Activated CD4-positive, alpha-beta T cell treated with anti-CD3 and anti-CD28 coated beads, Interleukin-2, amount 10 ng/mL, durations not matched to agents 7 days and 5 days (primary cell): ENCODE measurements at regions not wholly inside any gene's neighbourhood (a gene's known extent, or its start where the extent isn't known, plus 50 kb on each side); places are given as distances from the start of the nearest gene placed in this dataset.

ENCODE experiments used
- CTCF ChIA-PET: fragments of 350-600 bp; sonication (Branson Sonifier 250); formaldehyde crosslinking; loops from one replicate; lab custom pipeline; 2021; ENCODE audit warnings: antibody characterized with exemption; lab: Charles Lee
- POLR2A ChIA-PET: fragments of 350-600 bp; sonication (Branson Sonifier 250); formaldehyde crosslinking; loops from one replicate; lab custom pipeline; 2021; ENCODE audit warnings: antibody characterized with exemption; lab: Charles Lee
- DNase-seq: peaks from one replicate; pipeline ENCODE4 v3.0.0-alpha.2; 2020
- H3K27ac Mint-ChIP-seq: one replicate; pipeline ENCODE4 v1.8.0; 2021; ENCODE audit warnings: mild to moderate bottlenecking, moderate library complexity, mixed read lengths
- H3K27me3 Mint-ChIP-seq: one replicate; pipeline ENCODE4 v1.8.0; 2021; ENCODE audit warnings: mixed read lengths
- H3K36me3 Mint-ChIP-seq: one replicate; pipeline ENCODE4 v1.8.0; 2021; ENCODE audit warnings: low read depth, mixed read lengths
- H3K4me1 Mint-ChIP-seq: one replicate; pipeline ENCODE4 v1.8.0; 2021; ENCODE audit warnings: mixed read lengths
- H3K4me3 Mint-ChIP-seq: one replicate; pipeline ENCODE4 v1.8.0; 2021; ENCODE audit warnings: mild to moderate bottlenecking, moderate library complexity, mixed read lengths
- H3K9me3 Mint-ChIP-seq: one replicate; pipeline ENCODE4 v1.8.0; 2021; ENCODE audit warnings: mixed read lengths

- DNase-seq, result no peak
- CTCF ChIA-PET, result no interaction called here
- no peaks in the 10 kb centered on the region for H3K36me3 Mint-ChIP-seq
- no peaks in the 10 kb centered on the region for H3K4me1 Mint-ChIP-seq
- no peak overlapping the region for H3K4me3 Mint-ChIP-seq
- H3K27ac Mint-ChIP-seq, result no peak overlapping the region
- POLR2A ChIA-PET, result no interaction called here
- H3K9me3 Mint-ChIP-seq, result no peaks in the 10 kb centered on the region
- H3K27me3 Mint-ChIP-seq, result no peaks in the 10 kb centered on the region
Measured at GRCh38 chr2:163441603-163442002, 294.2 kb downstream of the FIGN start.

GRCh38 chr2:163436963-163437362, 298.8 kb downstream of the FIGN start:
- Mint-ChIP-seq H3K4me3 (no peak overlapping the region), H3K4me1 (no peaks in the 10 kb centered on the region), H3K9me3 (no peaks in the 10 kb centered on the region), H3K36me3 (no peaks in the 10 kb centered on the region), H3K27me3 (no peaks in the 10 kb centered on the region), H3K27ac (no peak overlapping the region)
- POLR2A ChIA-PET, result no interaction called here
- DNase-seq, result no peak
- CTCF ChIA-PET, result no interaction called here

GRCh38 chr2:163428187-163428586, 307.6 kb downstream of the FIGN start:
- no peak overlapping the region for H3K27ac Mint-ChIP-seq
- POLR2A ChIA-PET, result no interaction called here
- H3K4me1 Mint-ChIP-seq, result no peaks in the 10 kb centered on the region
- no peaks in the 10 kb centered on the region for H3K36me3 Mint-ChIP-seq
- CTCF ChIA-PET, result no interaction called here
- DNase-seq, result no peak
- no peaks in the 10 kb centered on the region for H3K27me3 Mint-ChIP-seq
- H3K4me3 Mint-ChIP-seq, result no peak overlapping the region
- no peaks in the 10 kb centered on the region for H3K9me3 Mint-ChIP-seq

GRCh38 chr2:163420604-163421003, 315.2 kb downstream of the FIGN start:
- Mint-ChIP-seq H3K27me3 (no peaks in the 10 kb centered on the region), H3K27ac (no peak overlapping the region), H3K9me3 (no peaks in the 10 kb centered on the region), H3K4me3 (no peak overlapping the region), H3K4me1 (no peaks in the 10 kb centered on the region), H3K36me3 (no peaks in the 10 kb centered on the region)
- no peak for DNase-seq
- ChIA-PET CTCF (no interaction called here), POLR2A (no interaction called here)

GRCh38 chr2:163419000-163419830, 316.6 kb downstream of the FIGN start:
- Mint-ChIP-seq H3K27me3 (no peaks in the 10 kb centered on the region), H3K9me3 (no peaks in the 10 kb centered on the region), H3K36me3 (no peaks in the 10 kb centered on the region), H3K4me1 (no peaks in the 10 kb centered on the region), H3K27ac (no peak overlapping the region), H3K4me3 (no peak overlapping the region)
- no peak for DNase-seq
- CTCF ChIA-PET, result no interaction called here
- POLR2A ChIA-PET, result no interaction called here

GRCh38 chr2:163417596-163418337, 318.0 kb downstream of the FIGN start:
- CTCF ChIA-PET, result no interaction called here

GRCh38 chr2:163414121-163414520, 321.7 kb downstream of the FIGN start:
- H3K9me3 Mint-ChIP-seq, result peaks cover 2% of the 10 kb centered on the region
- H3K27ac Mint-ChIP-seq, result no peak overlapping the region
- POLR2A ChIA-PET, result no interaction called here
- no peak for DNase-seq
- no peaks in the 10 kb centered on the region for H3K36me3 Mint-ChIP-seq
- CTCF ChIA-PET, result no interaction called here
- no peaks in the 10 kb centered on the region for H3K27me3 Mint-ChIP-seq
- H3K4me3 Mint-ChIP-seq, result no peak overlapping the region
- H3K4me1 Mint-ChIP-seq, result no peaks in the 10 kb centered on the region

More at GRCh38 chr2:163417596-163418337, 318.0 kb downstream of the FIGN start:
- Mint-ChIP-seq H3K27ac (no peak overlapping the region), H3K4me3 (no peak overlapping the region), H3K9me3 (peaks cover 2% of the 10 kb centered on the region), H3K36me3 (no peaks in the 10 kb centered on the region), H3K27me3 (no peaks in the 10 kb centered on the region), H3K4me1 (no peaks in the 10 kb centered on the region)
- POLR2A ChIA-PET, result no interaction called here
- no peak for DNase-seq

- H3K27me3 Mint-ChIP-seq, result no peaks in the 10 kb centered on the region
- no peaks in the 10 kb centered on the region for H3K4me1 Mint-ChIP-seq
- ChIA-PET CTCF (no interaction called here), POLR2A (no interaction called here)
- no peaks in the 10 kb centered on the region for H3K9me3 Mint-ChIP-seq
- H3K27ac Mint-ChIP-seq, result no peak overlapping the region
- no peaks in the 10 kb centered on the region for H3K36me3 Mint-ChIP-seq
- no peak overlapping the region for H3K4me3 Mint-ChIP-seq
- no peak for DNase-seq
Measured at GRCh38 chr2:163407296-163407695, 328.5 kb downstream of the FIGN start.

GRCh38 chr2:163405298-163405697, 330.5 kb downstream of the FIGN start:
- DNase-seq, result no peak
- no peak overlapping the region for H3K27ac Mint-ChIP-seq
- H3K36me3 Mint-ChIP-seq, result no peaks in the 10 kb centered on the region
- H3K4me1 Mint-ChIP-seq, result no peaks in the 10 kb centered on the region
- POLR2A ChIA-PET, result no interaction called here
- H3K27me3 Mint-ChIP-seq, result no peaks in the 10 kb centered on the region
- CTCF ChIA-PET, result no interaction called here
- no peak overlapping the region for H3K4me3 Mint-ChIP-seq
- H3K9me3 Mint-ChIP-seq, result no peaks in the 10 kb centered on the region

- no peak overlapping the region for H3K27ac Mint-ChIP-seq
- no peaks in the 10 kb centered on the region for H3K27me3 Mint-ChIP-seq
- H3K4me1 Mint-ChIP-seq, result no peaks in the 10 kb centered on the region
- H3K36me3 Mint-ChIP-seq, result no peaks in the 10 kb centered on the region
- POLR2A ChIA-PET, result no interaction called here
- H3K4me3 Mint-ChIP-seq, result no peak overlapping the region
- H3K9me3 Mint-ChIP-seq, result no peaks in the 10 kb centered on the region
- CTCF ChIA-PET, result no interaction called here
- DNase-seq, result no peak
Measured at GRCh38 chr2:163401481-163401880, 334.3 kb downstream of the FIGN start.

GRCh38 chr2:163397451-163397850, 338.4 kb downstream of the FIGN start:
- Mint-ChIP-seq H3K9me3 (no peaks in the 10 kb centered on the region), H3K27me3 (no peaks in the 10 kb centered on the region), H3K27ac (no peak overlapping the region), H3K36me3 (no peaks in the 10 kb centered on the region), H3K4me3 (no peak overlapping the region), H3K4me1 (no peaks in the 10 kb centered on the region)
- POLR2A ChIA-PET, result no interaction called here
- DNase-seq, result no peak
- CTCF ChIA-PET, result no interaction called here

GRCh38 chr2:163395602-163396001, 340.2 kb downstream of the FIGN start:
- H3K4me3 Mint-ChIP-seq, result no peak overlapping the region
- no peak overlapping the region for H3K27ac Mint-ChIP-seq
- POLR2A ChIA-PET, result no interaction called here

GRCh38 chr2:163389838-163390237, 346.0 kb downstream of the FIGN start:
- no peaks in the 10 kb centered on the region for H3K9me3 Mint-ChIP-seq

More at GRCh38 chr2:163395602-163396001, 340.2 kb downstream of the FIGN start:
- CTCF ChIA-PET, result no interaction called here
- H3K27me3 Mint-ChIP-seq, result no peaks in the 10 kb centered on the region
- DNase-seq, result no peak
- no peaks in the 10 kb centered on the region for H3K4me1 Mint-ChIP-seq
- no peaks in the 10 kb centered on the region for H3K9me3 Mint-ChIP-seq
- H3K36me3 Mint-ChIP-seq, result no peaks in the 10 kb centered on the region

More at GRCh38 chr2:163389838-163390237, 346.0 kb downstream of the FIGN start:
- H3K4me3 Mint-ChIP-seq, result no peak overlapping the region
- DNase-seq, result no peak
- no peak overlapping the region for H3K27ac Mint-ChIP-seq
- ChIA-PET CTCF (no interaction called here), POLR2A (no interaction called here)
- H3K36me3 Mint-ChIP-seq, result no peaks in the 10 kb centered on the region
- H3K4me1 Mint-ChIP-seq, result no peaks in the 10 kb centered on the region
- no peaks in the 10 kb centered on the region for H3K27me3 Mint-ChIP-seq
